ENCODE measurements at regions not wholly inside any gene's neighbourhood (a gene's known extent, or its start where the extent isn't known, plus 50 kb on each side); places are given as distances from the start of the nearest gene placed in this dataset.

GRCh38 chr7:123273185-123273584, 73.4 kb upstream of the SLC13A1 start:
- ChIA-PET POLR2A (no interaction called here), CTCF (no interaction called here)
- no peak overlapping the region for H3K27ac ChIP-seq
- no peak overlapping the region for H3K4me2 ChIP-seq
- FAIRE-seq: no peak
- no peak overlapping the region for H3K4me3 ChIP-seq
- H3K9me3 ChIP-seq: no peaks in the 10 kb centered on the region
- no peak for DNase-seq (ENCODE audit: low read depth in 1 of 2, low spot score in 1 of 2)
- TF ChIP-seq, protein P1, sequence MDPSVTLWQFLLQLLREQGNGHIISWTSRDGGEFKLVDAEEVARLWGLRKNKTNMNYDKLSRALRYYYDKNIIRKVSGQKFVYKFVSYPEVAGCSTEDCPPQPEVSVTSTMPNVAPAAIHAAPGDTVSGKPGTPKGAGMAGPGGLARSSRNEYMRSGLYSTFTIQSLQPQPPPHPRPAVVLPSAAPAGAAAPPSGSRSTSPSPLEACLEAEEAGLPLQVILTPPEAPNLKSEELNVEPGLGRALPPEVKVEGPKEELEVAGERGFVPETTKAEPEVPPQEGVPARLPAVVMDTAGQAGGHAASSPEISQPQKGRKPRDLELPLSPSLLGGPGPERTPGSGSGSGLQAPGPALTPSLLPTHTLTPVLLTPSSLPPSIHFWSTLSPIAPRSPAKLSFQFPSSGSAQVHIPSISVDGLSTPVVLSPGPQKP (IDR thresholded peaks at IDR 0.05; ENCODE audit: low read depth, low read length): no peak
- TF ChIP-seq ZSCAN20 (CRISPR knock-in tag; IDR thresholded peaks at IDR 0.05) (no peak), MAZ (IDR thresholded peaks at IDR 0.05; ENCODE audit: borderline replicate concordance, low read depth, low read length) (no peak), RCOR1 (IDR thresholded peaks at IDR 0.05; ENCODE audit: low read depth, low read length) (no peak), EP300 (IDR thresholded peaks at IDR 0.05) (no peak), ESRRA (IDR thresholded peaks at IDR 0.05; ENCODE audit: borderline replicate concordance, low read length) (no peak)
- no peak for ATAC-seq
- H3K4me1 ChIP-seq: no peaks in the 10 kb centered on the region
- 35% methylated on average over 4 of the region's 4 CpGs for WGBS (ENCODE audit: missing lambda C conversion rate)

DNA sequence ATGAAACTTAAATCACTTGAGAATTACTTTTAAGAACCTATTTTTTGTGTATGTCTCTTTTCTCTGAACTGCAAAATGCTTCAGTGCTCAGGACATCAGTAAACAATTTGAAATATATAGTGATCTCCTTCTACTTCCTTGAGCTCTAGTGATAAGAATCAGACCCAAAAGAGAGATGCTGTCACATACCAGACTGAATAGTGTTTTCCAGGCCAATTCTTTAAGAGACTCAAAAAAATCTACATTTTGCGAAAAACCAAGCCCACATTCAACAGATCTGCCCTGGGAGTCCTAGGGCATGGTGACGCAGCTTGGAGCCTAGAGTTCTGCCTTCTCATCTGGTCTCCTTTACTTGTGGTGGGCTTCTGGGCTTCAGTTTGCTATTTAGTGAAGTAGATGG, 72.1 kb upstream of the SLC13A1 start:
- WGBS (ENCODE audit: missing lambda C conversion rate): 6% methylated on average over 2 of the region's 2 CpGs
- DNase-seq (ENCODE audit: low read depth in 1 of 2, low spot score in 1 of 2): no peak
- Histone ChIP-seq H3K27ac (no peak overlapping the region), H3K4me2 (no peak overlapping the region), H3K4me3 (no peak overlapping the region), H3K9me3 (no peaks in the 10 kb centered on the region), H3K4me1 (no peaks in the 10 kb centered on the region)
- ChIA-PET CTCF (interaction anchor here (0.6 kb wide), 1 partner anchor 226 kb away, joined by 7 read pairs; no protein-coding TSS in a partner anchor), POLR2A (no interaction called here)
- no peak for TF ChIP-seq CHD4 (IDR thresholded peaks at IDR 0.05; ENCODE audit: borderline replicate concordance)
- no peak for ATAC-seq
- no peak for FAIRE-seq

- no peaks in the 10 kb centered on the region for H3K9me3 ChIP-seq
- ChIA-PET POLR2A (no interaction called here), CTCF (no interaction called here)
- TF ChIP-seq, protein P1 (IDR thresholded peaks at IDR 0.05; ENCODE audit: low read depth, low read length): no peak
- TF ChIP-seq NFE2L2 (conservative IDR thresholded peaks at IDR 0.05; ENCODE audit: low read length) (no peak), ESRRA (IDR thresholded peaks at IDR 0.05; ENCODE audit: borderline replicate concordance, low read length) (no peak), RCOR1 (IDR thresholded peaks at IDR 0.05; ENCODE audit: low read depth, low read length) (no peak)
- WGBS (ENCODE audit: missing lambda C conversion rate): 2% methylated on average over 3 of the region's 3 CpGs
- FAIRE-seq (no peak), ATAC-seq (no peak), DNase-seq (ENCODE audit: low read depth in 1 of 2, low spot score in 1 of 2) (no peak)
- H3K4me2 ChIP-seq: no peak overlapping the region
- no peaks in the 10 kb centered on the region for H3K4me1 ChIP-seq
- no peak overlapping the region for H3K27ac ChIP-seq
- no peak overlapping the region for H3K4me3 ChIP-seq
These were observed 71.5 kb upstream of the SLC13A1 start for GRCh38 chr7:123271231-123271630.

DNA sequence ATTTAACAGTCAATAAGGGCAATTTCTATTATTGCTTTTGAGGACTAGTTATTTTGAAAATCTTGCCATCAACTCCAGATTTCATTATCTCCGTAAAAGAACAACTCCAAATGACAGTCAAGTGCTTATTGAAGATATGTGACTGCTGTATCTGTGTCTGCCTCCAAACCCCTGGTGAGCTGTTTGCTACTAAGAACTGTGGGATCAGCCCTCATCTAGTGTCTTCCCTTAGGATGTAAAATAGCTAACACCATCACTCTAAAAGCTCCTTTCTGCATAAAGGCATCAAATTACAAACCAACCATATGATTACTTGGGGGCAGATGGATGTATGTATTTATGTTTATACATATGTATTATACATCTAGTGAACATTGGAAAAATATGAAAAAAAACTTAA, 70.8 kb upstream of the SLC13A1 start:
- H3K27ac ChIP-seq: no peak overlapping the region
- POLR2A ChIA-PET: no interaction called here
- FAIRE-seq: no peak
- CTCF ChIA-PET: interaction anchor here (0.9 kb wide), 1 partner anchor 67 kb away, joined by 3 read pairs; no protein-coding TSS in a partner anchor
- no peaks in the 10 kb centered on the region for H3K4me1 ChIP-seq
- TF ChIP-seq MYC (IDR thresholded peaks at IDR 0.05; ENCODE audit: borderline replicate concordance, low read length): no peak
- TF ChIP-seq MAFK (IDR thresholded peaks at IDR 0.05; ENCODE audit: partially characterized antibody): no peak
- TF ChIP-seq ZNF302 (CRISPR knock-in tag; IDR thresholded peaks at IDR 0.05): no peak
- TF ChIP-seq EHF (CRISPR knock-in tag; IDR thresholded peaks at IDR 0.05): no peak
- TF ChIP-seq PHF8 (IDR thresholded peaks at IDR 0.05; ENCODE audit: borderline replicate concordance, low read depth): no peak
- TF ChIP-seq SMC3 (IDR thresholded peaks at IDR 0.05): no peak
- no peak for TF ChIP-seq FOXS1 (CRISPR knock-in tag; IDR thresholded peaks at IDR 0.05)
- TF ChIP-seq FOSB (CRISPR knock-in tag; IDR thresholded peaks at IDR 0.05): no peak
- no peak for TF ChIP-seq MAZ (IDR thresholded peaks at IDR 0.05; ENCODE audit: borderline replicate concordance, low read depth, low read length)
- TF ChIP-seq RAD21 (conservative IDR thresholded peaks at IDR 0.05 in 1 of 2, IDR thresholded peaks at IDR 0.05 in 1 of 2): no peak
- TF ChIP-seq, protein P2, sequence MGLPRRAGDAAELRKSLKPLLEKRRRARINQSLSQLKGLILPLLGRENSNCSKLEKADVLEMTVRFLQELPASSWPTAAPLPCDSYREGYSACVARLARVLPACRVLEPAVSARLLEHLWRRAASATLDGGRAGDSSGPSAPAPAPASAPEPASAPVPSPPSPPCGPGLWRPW (IDR thresholded peaks at IDR 0.05): no peak
- no peak for TF ChIP-seq CHD2 (IDR thresholded peaks at IDR 0.05; ENCODE audit: low read length, partially characterized antibody)
- 0% methylated on average over 1 of the region's 1 CpG for WGBS (ENCODE audit: missing lambda C conversion rate)
- H3K4me2 ChIP-seq: no peak overlapping the region
- ATAC-seq: no peak
- no peaks in the 10 kb centered on the region for H3K9me3 ChIP-seq
- no peak for DNase-seq (ENCODE audit: low read depth in 1 of 2, low spot score in 1 of 2)
- no peak overlapping the region for H3K4me3 ChIP-seq

Data from A549 (cell line).